Stimulated activated naive CD8-positive, alpha-beta T cell treated with anti-CD3 and anti-CD28 coated beads, Interleukin-15, amount 100 ng/mL, for 72 hours (primary cell): ENCODE measurements at regions not wholly inside any gene's neighbourhood (a gene's known extent, or its start where the extent isn't known, plus 50 kb on each side); places are given as distances from the start of the nearest gene placed in this dataset.
A peak's percentile ranks its signal among the peaks of the same experiment; 100 is the strongest.

Source experiments
- ATAC-seq: fragments of 150-1000 bp; cut with Tn5 transposase; 2 replicates; pipeline ENCODE4 v1.10.0; 2021; ENCODE audit warnings: mild to moderate bottlenecking, moderate library complexity
- DNase-seq, 2 donors: peaks; one replicate each; pipeline ENCODE4 v3.0.0; 2021 to 2022
- H3K27ac Mint-ChIP-seq, 2 donors: one replicate each; pipeline ENCODE4 v1.8.0; 2022; ENCODE audit warnings: mild to moderate bottlenecking in 2 of 2, mixed read lengths in 2 of 2, moderate library complexity in 2 of 2
- H3K27me3 Mint-ChIP-seq: one replicate; pipeline ENCODE4 v1.8.0; 2022; ENCODE audit warnings: mixed read lengths
- H3K4me1 Mint-ChIP-seq: one replicate; pipeline ENCODE4 v1.8.0; 2022; ENCODE audit warnings: mild to moderate bottlenecking, mixed read lengths
- H3K4me3 Mint-ChIP-seq, 2 donors: one replicate each; pipeline ENCODE4 v1.8.0; 2022; ENCODE audit warnings: mild to moderate bottlenecking in 2 of 2, mixed read lengths in 2 of 2, moderate library complexity in 1 of 2
- H3K9me3 Mint-ChIP-seq, 2 donors: one replicate each; pipeline ENCODE4 v1.8.0; 2022; ENCODE audit warnings: mixed read lengths in 2 of 2

GRCh38 chr3:132160198-132160597, 125.4 kb upstream of the CPNE4 start:
- Mint-ChIP-seq H3K27me3 (peaks cover 9% of the 10 kb centered on the region), H3K4me1 (no peaks in the 10 kb centered on the region), H3K4me3 (no peak overlapping the region), H3K9me3 (no peaks in the 10 kb centered on the region), H3K27ac (no peak overlapping the region)
- DNase-seq (no peak), ATAC-seq (no peak)

GRCh38 chr3:132161608-132162007, 126.8 kb upstream of the CPNE4 start:
- Mint-ChIP-seq H3K27ac (no peak overlapping the region), H3K4me3 (no peak overlapping the region)

GRCh38 chr3:132164469-132165092, 129.8 kb upstream of the CPNE4 start:
- H3K4me3 Mint-ChIP-seq: no peak overlapping the region

More at GRCh38 chr3:132161608-132162007, 126.8 kb upstream of the CPNE4 start:
- ATAC-seq (no peak), DNase-seq (no peak)
- H3K9me3 Mint-ChIP-seq: no peaks in the 10 kb centered on the region
- no peaks in the 10 kb centered on the region for H3K4me1 Mint-ChIP-seq
- peaks cover 9% of the 10 kb centered on the region for H3K27me3 Mint-ChIP-seq

DNA sequence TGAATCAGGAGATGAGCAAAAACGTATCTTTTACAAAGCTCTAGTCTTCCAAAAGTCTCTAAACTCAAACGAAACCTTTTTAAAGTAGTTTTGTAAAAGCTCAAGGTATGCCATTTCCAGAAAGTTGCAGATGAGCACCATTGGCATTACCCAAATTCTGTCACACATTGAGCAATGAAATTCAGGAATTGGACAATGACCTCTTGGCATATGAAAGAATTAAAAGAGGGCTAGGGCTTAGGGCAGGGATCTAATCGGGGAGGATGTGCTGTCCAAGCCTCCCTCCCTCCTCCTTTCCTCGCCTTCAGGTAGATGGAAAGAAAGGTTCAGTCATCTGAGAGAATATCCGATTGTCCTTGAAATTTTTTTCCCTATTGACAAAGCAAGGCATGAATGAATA, 133.1 kb upstream of the CPNE4 start:
- no peaks in the 10 kb centered on the region for H3K4me1 Mint-ChIP-seq
- ATAC-seq: no peak
- DNase-seq: no peak
- H3K27me3 Mint-ChIP-seq: peaks cover 8% of the 10 kb centered on the region
- no peak overlapping the region for H3K4me3 Mint-ChIP-seq
- no peak overlapping the region for H3K27ac Mint-ChIP-seq
- H3K9me3 Mint-ChIP-seq: no peaks in the 10 kb centered on the region

More at GRCh38 chr3:132164469-132165092, 129.8 kb upstream of the CPNE4 start:
- ATAC-seq: no peak
- Mint-ChIP-seq H3K27ac (no peak overlapping the region), H3K9me3 (no peaks in the 10 kb centered on the region), H3K27me3 (peaks cover 9% of the 10 kb centered on the region), H3K4me1 (no peaks in the 10 kb centered on the region)
- no peak for DNase-seq

- Mint-ChIP-seq H3K27ac (no peak overlapping the region), H3K27me3 (peaks cover 25% of the 10 kb centered on the region), H3K4me3 (no peak overlapping the region), H3K9me3 (no peaks in the 10 kb centered on the region), H3K4me1 (no peaks in the 10 kb centered on the region)
- peak; percentile 31 for ATAC-seq
- DNase-seq: no peak
Observed at GRCh38 chr3:132174500-132174899, 139.7 kb upstream of the CPNE4 start.

- DNase-seq (peak; percentile 1 to 7), ATAC-seq (peak; percentile 72)
- no peak overlapping the region for H3K27ac Mint-ChIP-seq
- peaks cover 10% of the 10 kb centered on the region for H3K27me3 Mint-ChIP-seq
- H3K4me1 Mint-ChIP-seq: peaks cover 7% of the 10 kb centered on the region
- H3K9me3 Mint-ChIP-seq: no peaks in the 10 kb centered on the region
- no peak overlapping the region for H3K4me3 Mint-ChIP-seq
Observed at GRCh38 chr3:132180337-132180791, 136.8 kb upstream of the ACP3 start.

GRCh38 chr3:132183811-132184210, 133.4 kb upstream of the ACP3 start:
- Mint-ChIP-seq H3K4me1 (peaks cover 7% of the 10 kb centered on the region), H3K27me3 (peaks cover 21% of the 10 kb centered on the region), H3K9me3 (no peaks in the 10 kb centered on the region), H3K27ac (no peak overlapping the region), H3K4me3 (no peak overlapping the region)
- DNase-seq (no peak), ATAC-seq (no peak)

DNA sequence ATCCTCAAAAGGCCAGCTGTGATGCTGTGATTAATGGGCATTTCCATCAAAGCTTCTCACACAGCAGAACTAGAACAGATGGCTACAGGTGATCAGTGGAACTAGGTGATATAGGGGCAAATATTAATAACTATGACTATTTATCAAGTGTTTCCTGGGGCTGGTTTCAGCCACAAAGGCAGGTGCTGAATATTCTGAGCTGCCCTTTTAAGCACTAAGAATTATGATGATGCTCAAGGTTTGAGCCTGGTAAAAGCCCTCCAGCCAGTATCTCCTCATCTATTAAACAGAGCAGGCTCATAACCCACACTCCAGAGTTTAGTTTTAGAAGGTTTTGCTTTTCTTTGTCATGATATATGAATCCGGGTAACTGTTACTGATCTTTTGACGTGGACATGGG, 129.5 kb upstream of the ACP3 start:
- no peak overlapping the region for H3K27ac Mint-ChIP-seq
- no peaks in the 10 kb centered on the region for H3K4me1 Mint-ChIP-seq
- H3K27me3 Mint-ChIP-seq: peaks cover 10% of the 10 kb centered on the region
- no peaks in the 10 kb centered on the region for H3K9me3 Mint-ChIP-seq
- no peak overlapping the region for H3K4me3 Mint-ChIP-seq
- DNase-seq (no peak), ATAC-seq (no peak)

DNA sequence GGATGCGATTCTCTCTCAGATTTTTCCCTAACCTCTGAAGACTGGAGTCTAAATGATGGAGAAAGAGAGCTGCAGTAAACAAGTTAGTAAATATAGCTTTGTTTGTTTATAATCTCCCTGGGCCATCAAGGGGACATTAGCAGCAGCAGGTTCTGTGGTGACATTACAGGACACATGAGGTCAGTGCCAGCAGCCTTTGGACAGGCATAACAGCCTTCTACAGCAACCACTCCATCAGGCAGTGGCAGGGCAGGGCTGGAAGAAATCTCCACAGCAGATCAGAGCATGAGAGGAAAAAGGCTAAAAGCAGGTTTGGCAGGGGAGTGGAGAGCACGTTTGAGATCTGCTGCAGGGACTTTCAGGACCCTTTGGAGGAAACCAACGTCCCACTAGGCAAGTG, 127.6 kb upstream of the ACP3 start:
- ATAC-seq (no peak), DNase-seq (no peak)
- Mint-ChIP-seq H3K27ac (no peak overlapping the region), H3K27me3 (peaks cover 10% of the 10 kb centered on the region), H3K4me1 (no peaks in the 10 kb centered on the region), H3K4me3 (no peak overlapping the region), H3K9me3 (no peaks in the 10 kb centered on the region)

DNA sequence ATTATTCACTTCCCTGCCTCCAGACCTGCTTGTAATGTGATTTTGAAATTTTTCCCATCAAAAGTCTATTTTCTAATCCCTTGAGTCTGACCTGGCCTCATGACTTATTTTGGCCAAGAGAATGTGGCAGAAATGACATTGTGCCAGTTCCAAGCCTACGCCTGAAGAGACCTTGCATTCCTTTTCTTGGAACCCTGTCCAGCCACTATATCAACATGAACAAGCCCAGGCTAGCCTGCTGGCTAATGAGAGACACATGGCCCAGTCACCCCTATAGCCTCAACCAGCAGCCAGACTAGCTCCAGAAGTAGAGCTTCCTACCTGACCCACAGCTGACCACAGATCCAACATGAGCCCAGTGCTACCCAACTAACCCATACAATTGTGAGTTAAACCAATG, 121.1 kb upstream of the ACP3 start:
- Mint-ChIP-seq H3K4me3 (no peak overlapping the region), H3K4me1 (no peaks in the 10 kb centered on the region), H3K27me3 (peaks cover 8% of the 10 kb centered on the region), H3K9me3 (no peaks in the 10 kb centered on the region), H3K27ac (no peak overlapping the region)
- ATAC-seq (no peak), DNase-seq (no peak)

DNA sequence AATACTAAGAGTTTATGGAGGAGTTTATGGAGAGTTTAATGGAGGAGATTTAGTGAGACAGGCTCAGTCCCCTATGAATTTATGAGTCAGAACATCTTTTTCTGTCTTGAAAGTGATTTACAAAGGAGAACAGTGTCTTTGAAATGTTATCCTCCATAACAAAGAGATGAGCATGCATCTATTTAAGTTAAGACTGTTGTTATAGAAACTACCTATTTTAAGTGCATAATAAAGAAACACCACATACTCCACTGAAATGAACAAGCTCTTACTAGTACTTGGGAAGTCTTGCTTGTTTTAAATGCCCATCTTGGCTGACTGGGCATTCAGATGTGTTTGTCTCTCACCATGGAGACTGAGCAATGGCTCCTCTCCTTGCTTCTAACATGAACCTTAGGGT, 118.7 kb upstream of the ACP3 start:
- DNase-seq (no peak), ATAC-seq (no peak)
- no peak overlapping the region for H3K4me3 Mint-ChIP-seq
- H3K4me1 Mint-ChIP-seq: no peaks in the 10 kb centered on the region
- no peak overlapping the region for H3K27ac Mint-ChIP-seq
- peaks cover 8% of the 10 kb centered on the region for H3K27me3 Mint-ChIP-seq
- H3K9me3 Mint-ChIP-seq: no peaks in the 10 kb centered on the region

DNA sequence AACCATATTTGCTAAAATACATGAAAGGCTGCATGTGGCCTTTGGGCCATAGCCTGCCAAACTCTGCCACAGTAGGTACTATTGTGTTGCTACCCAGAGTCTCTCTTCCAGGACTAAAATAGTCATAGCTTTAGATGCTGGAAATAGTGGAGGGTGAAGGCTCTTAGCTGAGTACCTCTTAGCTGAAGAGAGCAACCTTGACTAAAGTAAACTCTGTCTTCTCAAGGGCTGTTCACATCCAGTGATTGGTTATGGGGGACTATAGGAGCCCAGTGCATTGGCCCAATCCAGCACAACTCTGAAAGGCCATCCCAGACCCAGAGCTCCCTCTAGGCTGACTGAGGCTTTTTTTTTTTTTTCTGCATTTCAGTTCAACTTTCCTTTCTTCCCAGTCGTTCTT, 117.8 kb upstream of the ACP3 start:
- no peak overlapping the region for H3K4me3 Mint-ChIP-seq
- H3K27ac Mint-ChIP-seq: no peak overlapping the region
- ATAC-seq: no peak
- H3K4me1 Mint-ChIP-seq: no peaks in the 10 kb centered on the region
- H3K9me3 Mint-ChIP-seq: no peaks in the 10 kb centered on the region
- H3K27me3 Mint-ChIP-seq: peaks cover 8% of the 10 kb centered on the region
- no peak for DNase-seq

DNA sequence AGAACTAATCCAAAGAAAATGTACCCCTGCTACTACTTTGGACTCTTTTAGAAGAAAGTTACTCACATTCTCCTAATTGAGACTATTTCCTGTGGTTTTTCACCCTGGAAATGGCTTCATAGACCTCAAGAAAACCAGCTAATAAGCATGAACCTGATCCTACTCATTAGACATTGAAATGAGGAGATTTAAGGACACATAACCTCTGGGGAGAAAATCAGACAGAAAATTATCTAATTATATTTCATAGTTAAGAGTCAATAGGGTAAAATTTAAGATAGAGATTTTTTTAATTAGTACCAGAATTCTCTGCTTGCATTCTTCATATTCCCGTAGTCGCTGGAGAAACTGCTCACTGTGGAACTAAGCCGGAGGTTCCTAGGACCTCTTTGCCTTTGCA, 114.6 kb upstream of the ACP3 start:
- no peaks in the 10 kb centered on the region for H3K27me3 Mint-ChIP-seq
- no peak overlapping the region for H3K4me3 Mint-ChIP-seq
- DNase-seq (no peak), ATAC-seq (no peak)
- no peaks in the 10 kb centered on the region for H3K9me3 Mint-ChIP-seq
- no peaks in the 10 kb centered on the region for H3K4me1 Mint-ChIP-seq
- H3K27ac Mint-ChIP-seq: no peak overlapping the region

GRCh38 chr3:132203889-132204596, 113.2 kb upstream of the ACP3 start:
- no peaks in the 10 kb centered on the region for H3K9me3 Mint-ChIP-seq
- DNase-seq (no peak), ATAC-seq (no peak)

GRCh38 chr3:132205609-132206008, 111.6 kb upstream of the ACP3 start:
- ATAC-seq (no peak), DNase-seq (no peak)
- Mint-ChIP-seq H3K27me3 (peaks cover 5% of the 10 kb centered on the region), H3K4me3 (no peak overlapping the region), H3K9me3 (no peaks in the 10 kb centered on the region), H3K4me1 (no peaks in the 10 kb centered on the region), H3K27ac (no peak overlapping the region)

More at GRCh38 chr3:132203889-132204596, 113.2 kb upstream of the ACP3 start:
- Mint-ChIP-seq H3K4me3 (no peak overlapping the region), H3K27ac (no peak overlapping the region), H3K27me3 (no peaks in the 10 kb centered on the region), H3K4me1 (no peaks in the 10 kb centered on the region)

DNA sequence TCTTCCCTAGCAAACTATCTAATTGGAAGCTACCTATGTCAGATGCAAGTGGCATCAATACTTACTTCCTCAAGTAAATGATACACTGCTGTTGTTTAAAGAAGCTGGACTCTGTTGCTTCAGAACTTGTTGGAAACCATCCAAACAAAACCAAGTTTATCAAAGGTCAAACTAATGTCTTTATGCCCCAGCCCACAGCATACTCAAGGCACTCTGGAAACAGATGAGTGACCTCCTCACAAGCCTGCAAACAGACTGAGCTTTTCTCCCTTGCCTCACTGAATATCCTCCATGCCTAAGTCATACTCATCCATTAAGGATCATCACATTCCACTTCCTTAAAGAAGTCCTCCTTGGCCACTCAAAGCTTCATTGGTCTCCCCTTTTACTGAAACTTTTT, 107.4 kb upstream of the ACP3 start:
- no peak for ATAC-seq
- H3K27ac Mint-ChIP-seq: no peak overlapping the region

More for the DNA sequence above, 107.4 kb upstream of the ACP3 start:
- Mint-ChIP-seq H3K9me3 (no peaks in the 10 kb centered on the region), H3K4me3 (no peak overlapping the region), H3K27me3 (peaks cover 20% of the 10 kb centered on the region), H3K4me1 (no peaks in the 10 kb centered on the region)
- DNase-seq: no peak
